ENCODE measurements at regions not wholly inside any gene's neighbourhood (a gene's known extent, or its start where the extent isn't known, plus 50 kb on each side); places are given as distances from the start of the nearest gene placed in this dataset.

GRCh38 chr4:20616848-20617247 lies 83.4 kb upstream of the PACRGL start:
- H3K36me3 ChIP-seq (replicated peaks in 1 of 2; ENCODE audit: control insufficient read depth in 1 of 2, insufficient read depth in 2 of 2, low read length in 2 of 2) = no peaks in the 10 kb centered on the region
- intact Hi-C loops (cut with micrococcal nuclease; ENCODE audit: unreplicated experiment) = no loop called here
- FAIRE-seq (no peak), DNase-seq (ENCODE audit: low spot score) (no peak), ATAC-seq (no peak)
- in situ Hi-C loops (cut with HindIII; ENCODE audit: extremely low pct_ligation_motif_present, low pct_unique_long_range_greater_than_20kb) = no loop called here
- no peak overlapping the region for H3K4me2 ChIP-seq (ENCODE audit: low read depth, low read length)
- H3K27ac ChIP-seq (ENCODE audit: extremely low read length, insufficient read depth, low read length) = no peak overlapping the region
- no peaks in the 10 kb centered on the region for H3K27me3 ChIP-seq (ENCODE audit: control insufficient read depth in 1 of 2, insufficient read depth in 2 of 2, low read length in 2 of 2)
- H3K4me3 ChIP-seq (replicated peaks in 1 of 3; ENCODE audit: insufficient read depth in 1 of 3, low read depth in 2 of 3, low read length in 3 of 3) = no peak overlapping the region
- H3K4me1 ChIP-seq (ENCODE audit: insufficient read depth, low read length) = no peaks in the 10 kb centered on the region
- BruUV-seq (replicated peaks) = no TSS peak
- no peak overlapping the region for H3K9ac ChIP-seq (ENCODE audit: insufficient read depth, low read depth, low read length)
- H3K79me2 ChIP-seq (ENCODE audit: insufficient read depth, low read length) = no peaks in the 10 kb centered on the region
- ChIA-PET POLR2A (no interaction called here), CTCF (ENCODE audit: low intra/inter-chr PET ratio, low total read pairs) (no interaction called here)
- 24% methylated on average over 3 of the region's 8 CpGs for WGBS (ENCODE audit: low lambda C conversion rate)
- H2AFZ ChIP-seq (ENCODE audit: low read length) = no peak overlapping the region
- H3K9me3 ChIP-seq (ENCODE audit: low read length) = no peaks in the 10 kb centered on the region
- no peaks in the 10 kb centered on the region for H4K20me1 ChIP-seq (ENCODE audit: insufficient read depth, low read length)
- TF ChIP-seq RFXANK (CRISPR knock-in tag; IDR thresholded peaks at IDR 0.05) (no peak), TBX3 (IDR thresholded peaks at IDR 0.05; ENCODE audit: borderline replicate concordance) (no peak), ZNF232 (CRISPR knock-in tag; IDR thresholded peaks at IDR 0.05; ENCODE audit: borderline replicate concordance) (no peak), ZSCAN25 (CRISPR knock-in tag; IDR thresholded peaks at IDR 0.05) (no peak), HMG20A (CRISPR knock-in tag; IDR thresholded peaks at IDR 0.05; ENCODE audit: borderline replicate concordance) (no peak), ZNF570 (CRISPR knock-in tag; IDR thresholded peaks at IDR 0.05; ENCODE audit: borderline replicate concordance) (no peak), HHEX (CRISPR knock-in tag; IDR thresholded peaks at IDR 0.05) (no peak), HINFP (CRISPR knock-in tag; IDR thresholded peaks at IDR 0.05; ENCODE audit: low read depth) (no peak), ZNF746 (CRISPR knock-in tag; IDR thresholded peaks at IDR 0.05) (no peak), ZNF614 (CRISPR knock-in tag; IDR thresholded peaks at IDR 0.05; ENCODE audit: borderline replicate concordance) (no peak), AGO1 (IDR thresholded peaks at IDR 0.05; ENCODE audit: low read depth, low read length, poor library complexity, severe bottlenecking) (no peak)
- TF ChIP-seq, protein P1, sequence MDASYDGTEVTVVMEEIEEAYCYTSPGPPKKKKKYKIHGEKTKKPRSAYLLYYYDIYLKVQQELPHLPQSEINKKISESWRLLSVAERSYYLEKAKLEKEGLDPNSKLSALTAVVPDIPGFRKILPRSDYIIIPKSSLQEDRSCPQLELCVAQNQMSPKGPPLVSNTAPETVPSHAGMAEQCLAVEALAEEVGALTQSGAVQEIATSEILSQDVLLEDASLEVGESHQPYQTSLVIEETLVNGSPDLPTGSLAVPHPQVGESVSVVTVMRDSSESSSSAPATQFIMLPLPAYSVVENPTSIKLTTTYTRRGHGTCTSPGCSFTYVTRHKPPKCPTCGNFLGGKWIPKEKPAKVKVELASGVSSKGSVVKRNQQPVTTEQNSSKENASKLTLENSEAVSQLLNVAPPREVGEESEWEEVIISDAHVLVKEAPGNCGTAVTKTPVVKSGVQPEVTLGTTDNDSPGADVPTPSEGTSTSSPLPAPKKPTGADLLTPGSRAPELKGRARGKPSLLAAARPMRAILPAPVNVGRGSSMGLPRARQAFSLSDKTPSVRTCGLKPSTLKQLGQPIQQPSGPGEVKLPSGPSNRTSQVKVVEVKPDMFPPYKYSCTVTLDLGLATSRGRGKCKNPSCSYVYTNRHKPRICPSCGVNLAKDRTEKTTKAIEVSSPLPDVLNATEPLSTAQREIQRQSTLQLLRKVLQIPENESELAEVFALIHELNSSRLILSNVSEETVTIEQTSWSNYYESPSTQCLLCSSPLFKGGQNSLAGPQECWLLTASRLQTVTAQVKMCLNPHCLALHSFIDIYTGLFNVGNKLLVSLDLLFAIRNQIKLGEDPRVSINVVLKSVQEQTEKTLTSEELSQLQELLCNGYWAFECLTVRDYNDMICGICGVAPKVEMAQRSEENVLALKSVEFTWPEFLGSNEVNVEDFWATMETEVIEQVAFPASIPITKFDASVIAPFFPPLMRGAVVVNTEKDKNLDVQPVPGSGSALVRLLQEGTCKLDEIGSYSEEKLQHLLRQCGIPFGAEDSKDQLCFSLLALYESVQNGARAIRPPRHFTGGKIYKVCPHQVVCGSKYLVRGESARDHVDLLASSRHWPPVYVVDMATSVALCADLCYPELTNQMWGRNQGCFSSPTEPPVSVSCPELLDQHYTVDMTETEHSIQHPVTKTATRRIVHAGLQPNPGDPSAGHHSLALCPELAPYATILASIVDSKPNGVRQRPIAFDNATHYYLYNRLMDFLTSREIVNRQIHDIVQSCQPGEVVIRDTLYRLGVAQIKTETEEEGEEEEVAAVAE (CRISPR knock-in tag; IDR thresholded peaks at IDR 0.05; ENCODE audit: borderline replicate concordance) = no peak
- TF ChIP-seq, protein P2, sequence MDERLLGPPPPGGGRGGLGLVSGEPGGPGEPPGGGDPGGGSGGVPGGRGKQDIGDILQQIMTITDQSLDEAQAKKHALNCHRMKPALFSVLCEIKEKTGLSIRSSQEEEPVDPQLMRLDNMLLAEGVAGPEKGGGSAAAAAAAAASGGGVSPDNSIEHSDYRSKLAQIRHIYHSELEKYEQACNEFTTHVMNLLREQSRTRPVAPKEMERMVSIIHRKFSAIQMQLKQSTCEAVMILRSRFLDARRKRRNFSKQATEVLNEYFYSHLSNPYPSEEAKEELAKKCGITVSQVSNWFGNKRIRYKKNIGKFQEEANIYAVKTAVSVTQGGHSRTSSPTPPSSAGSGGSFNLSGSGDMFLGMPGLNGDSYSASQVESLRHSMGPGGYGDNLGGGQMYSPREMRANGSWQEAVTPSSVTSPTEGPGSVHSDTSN (CRISPR knock-in tag; IDR thresholded peaks at IDR 0.05) = no peak
